ENCODE measurements at regions not wholly inside any gene's neighbourhood (a gene's known extent, or its start where the extent isn't known, plus 50 kb on each side); places are given as distances from the start of the nearest gene placed in this dataset.
A peak's percentile ranks its signal among the peaks of the same experiment; 100 is the strongest.

DNA sequence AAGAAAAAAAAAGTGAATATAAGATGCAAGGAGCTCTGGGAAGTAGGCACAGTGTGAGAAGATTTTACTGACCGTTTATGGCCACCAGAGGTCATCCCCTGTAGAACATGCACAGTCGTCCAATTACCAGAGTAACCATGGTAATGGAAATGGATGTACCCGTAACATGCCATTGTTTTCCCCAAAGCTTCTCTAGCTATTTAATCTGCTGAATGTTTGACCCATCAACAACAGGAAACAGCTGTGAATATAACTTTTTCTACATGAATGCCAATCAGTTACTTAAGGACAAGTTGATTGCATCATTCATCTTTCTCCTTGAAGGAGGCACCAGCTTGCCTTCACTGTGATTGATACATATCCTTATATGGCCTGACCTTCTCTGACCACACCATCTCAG, 1967.0 kb upstream of the CDH9 start:
- no peak overlapping the region for H2BK15ac ChIP-seq (ENCODE audit: low read length)
- no peaks in the 10 kb centered on the region for H3K9me3 ChIP-seq (ENCODE audit: insufficient read depth in 2 of 2, low read depth in 1 of 2, low read length in 1 of 2)
- no peak overlapping the region for H3K4me2 ChIP-seq (ENCODE audit: insufficient read depth in 1 of 2, low read depth in 2 of 2, low read length in 2 of 2)
- ChIA-PET POLR2A (ENCODE audit: partially characterized antibody) (no interaction called here), CTCF (ENCODE audit: partially characterized antibody) (interaction anchor here (0.8 to 2.0 kb wide), 5 partner anchors 9 to 221 kb away, joined by 3 to 9 read pairs (median 3); no protein-coding TSS in a partner anchor)
- H3K14ac ChIP-seq (ENCODE audit: insufficient read length), result no peak overlapping the region
- H3K23ac ChIP-seq (ENCODE audit: insufficient read length), result no peak overlapping the region
- H2BK12ac ChIP-seq (ENCODE audit: low read depth, low read length), result no peak overlapping the region
- H3K56ac ChIP-seq (replicated peaks; ENCODE audit: insufficient read length, low read depth, low read length), result no peak overlapping the region
- no peak overlapping the region for H3K4ac ChIP-seq (replicated peaks; ENCODE audit: insufficient read length, low read depth, low read length)
- no peaks in the 10 kb centered on the region for H4K20me1 ChIP-seq (replicated peaks in 1 of 2; ENCODE audit: control insufficient read depth in 1 of 2, insufficient read depth in 2 of 2, low read length in 2 of 2)
- no peak overlapping the region for H3K4me3 ChIP-seq (ENCODE audit: extremely low read depth in 1 of 4, insufficient read depth in 2 of 4, low read depth in 3 of 4, low read length in 4 of 4)
- H2BK120ac ChIP-seq (replicated peaks; ENCODE audit: low read depth, low read length), result no peak overlapping the region
- no peak overlapping the region for H4K8ac ChIP-seq (ENCODE audit: extremely low read depth, insufficient read depth, low read length)
- no peak overlapping the region for H4K91ac ChIP-seq (replicated peaks; ENCODE audit: insufficient read length, low read length)
- H3K27ac ChIP-seq (ENCODE audit: low read depth, low read length), result peak overlapping the region; percentile 1; the same call in 1 of the 2 replicates
- no peaks in the 10 kb centered on the region for H3K79me2 ChIP-seq (ENCODE audit: control insufficient read depth in 1 of 2, insufficient read depth in 2 of 2, low read length in 2 of 2)
- H3K4me1 ChIP-seq (replicated peaks in 1 of 4; ENCODE audit: control insufficient read depth in 3 of 4, insufficient read depth in 4 of 4, low read length in 3 of 4), result no peaks in the 10 kb centered on the region
- no peak overlapping the region for H2BK20ac ChIP-seq (ENCODE audit: low read length)
- no peak overlapping the region for H2BK5ac ChIP-seq (ENCODE audit: low read depth, low read length)
- no peaks in the 10 kb centered on the region for H3K79me1 ChIP-seq (ENCODE audit: low read depth, low read length)
- H2AFZ ChIP-seq (ENCODE audit: low read length), result peak overlapping the region; percentile 1; the same call in 1 of the 2 replicates
- H3K9ac ChIP-seq (replicated peaks in 1 of 4; ENCODE audit: extremely low read depth in 1 of 4, low read depth in 3 of 4, low read length in 3 of 4), result no peak overlapping the region
- H3K18ac ChIP-seq (ENCODE audit: extremely low read depth, low read length), result no peak overlapping the region
- TF ChIP-seq, protein P1, sequence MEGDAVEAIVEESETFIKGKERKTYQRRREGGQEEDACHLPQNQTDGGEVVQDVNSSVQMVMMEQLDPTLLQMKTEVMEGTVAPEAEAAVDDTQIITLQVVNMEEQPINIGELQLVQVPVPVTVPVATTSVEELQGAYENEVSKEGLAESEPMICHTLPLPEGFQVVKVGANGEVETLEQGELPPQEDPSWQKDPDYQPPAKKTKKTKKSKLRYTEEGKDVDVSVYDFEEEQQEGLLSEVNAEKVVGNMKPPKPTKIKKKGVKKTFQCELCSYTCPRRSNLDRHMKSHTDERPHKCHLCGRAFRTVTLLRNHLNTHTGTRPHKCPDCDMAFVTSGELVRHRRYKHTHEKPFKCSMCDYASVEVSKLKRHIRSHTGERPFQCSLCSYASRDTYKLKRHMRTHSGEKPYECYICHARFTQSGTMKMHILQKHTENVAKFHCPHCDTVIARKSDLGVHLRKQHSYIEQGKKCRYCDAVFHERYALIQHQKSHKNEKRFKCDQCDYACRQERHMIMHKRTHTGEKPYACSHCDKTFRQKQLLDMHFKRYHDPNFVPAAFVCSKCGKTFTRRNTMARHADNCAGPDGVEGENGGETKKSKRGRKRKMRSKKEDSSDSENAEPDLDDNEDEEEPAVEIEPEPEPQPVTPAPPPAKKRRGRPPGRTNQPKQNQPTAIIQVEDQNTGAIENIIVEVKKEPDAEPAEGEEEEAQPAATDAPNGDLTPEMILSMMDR (IDR thresholded peaks at IDR 0.05; ENCODE audit: control extremely low read depth in 1 of 3, insufficient read depth in 1 of 3, low read depth in 1 of 3, low read length in 3 of 3), result peak in 2 of 3 experiments; percentile 10 to 44; a peak in 2 of 4 replicates
- TF ChIP-seq CREB1 (IDR thresholded peaks at IDR 0.05), result no peak
- no peak for TF ChIP-seq TAF7 (optimal IDR thresholded peaks at IDR 0.05; ENCODE audit: borderline replicate concordance, low read depth, low read length)
- TF ChIP-seq RAD21 (IDR thresholded peaks at IDR 0.05 in 1 of 2, conservative IDR thresholded peaks at IDR 0.05 in 1 of 2; ENCODE audit: low read depth in 2 of 2, low read length in 2 of 2), result peak; percentile 43 to 48
- no peaks in the 10 kb centered on the region for H3K36me3 ChIP-seq (ENCODE audit: control insufficient read depth in 2 of 4, insufficient read depth in 4 of 4, low read length in 3 of 4)
- 76% methylated on average over 3 of the region's 3 CpGs; no CpG with 5 or more reads in 1 of the 2 experiments for WGBS, 2 experiments (ENCODE audit: extremely low coverage in 1 of 2, insufficient coverage in 1 of 2, insufficient read length in 1 of 2, insufficient replicate concordance in 2 of 2, low coverage in 1 of 2, low lambda C conversion rate in 2 of 2, missing lambda C conversion rate in 1 of 2)
- H4K5ac ChIP-seq (ENCODE audit: insufficient read length, low read depth, low read length), result no peak overlapping the region
- H3K23me2 ChIP-seq (ENCODE audit: low read depth, low read length), result no peaks in the 10 kb centered on the region
- H3K27me3 ChIP-seq (replicated peaks in 1 of 4; ENCODE audit: control insufficient read depth in 3 of 4, extremely low read depth in 1 of 4, insufficient read depth in 3 of 4, low read length in 3 of 4), result no peaks in the 10 kb centered on the region
- no peak for DNase-seq (ENCODE audit: low read depth in 1 of 2, low spot score in 2 of 2)
- no peak overlapping the region for H2AK5ac ChIP-seq (ENCODE audit: low read depth, low read length)
- peak; percentile 75 for FAIRE-seq

Data from H1 (cell line).